ENCODE measurements at regions not wholly inside any gene's neighbourhood (a gene's known extent, or its start where the extent isn't known, plus 50 kb on each side); places are given as distances from the start of the nearest gene placed in this dataset.

GRCh38 chr13:20291675-20292074 is 59.6 kb upstream of the GJB6 start:
- 93% methylated on average over 5 of the region's 5 CpGs for WGBS
- H3K4me1 ChIP-seq (ENCODE audit: insufficient read depth, low read length): no peaks in the 10 kb centered on the region
- peaks cover 1% of the 10 kb centered on the region; the same call in 1 of the 2 replicates for H3K9me3 ChIP-seq (ENCODE audit: insufficient read depth, low read depth, low read length)
- H3K36me3 ChIP-seq (ENCODE audit: insufficient read depth, low read length): no peaks in the 10 kb centered on the region
- H3K4me3 ChIP-seq (ENCODE audit: low read length): no peak overlapping the region
- no peaks in the 10 kb centered on the region for H3K27me3 ChIP-seq (ENCODE audit: insufficient read depth, low read length)
- H3K27ac ChIP-seq (ENCODE audit: low read depth, low read length): no peak overlapping the region
- H3K9ac ChIP-seq (ENCODE audit: low read depth, low read length): no peak overlapping the region

- Histone ChIP-seq H3K27ac (ENCODE audit: low read depth, low read length) (no peak overlapping the region), H3K27me3 (ENCODE audit: insufficient read depth, low read length) (no peaks in the 10 kb centered on the region), H3K4me3 (ENCODE audit: low read length) (no peak overlapping the region), H3K36me3 (ENCODE audit: insufficient read depth, low read length) (no peaks in the 10 kb centered on the region), H3K4me1 (ENCODE audit: insufficient read depth, low read length) (no peaks in the 10 kb centered on the region), H3K9me3 (ENCODE audit: insufficient read depth, low read depth, low read length) (peaks cover 8% of the 10 kb centered on the region; the same call in 1 of the 2 replicates), H3K9ac (ENCODE audit: low read depth, low read length) (no peak overlapping the region)
- 86% methylated on average over 4 of the region's 7 CpGs for WGBS
These were observed 58.9 kb upstream of the GJB6 start for GRCh38 chr13:20291037-20291436.

GRCh38 chr13:20288561-20288960 is 56.4 kb upstream of the GJB6 start:
- Histone ChIP-seq H3K4me1 (ENCODE audit: insufficient read depth, low read length) (no peaks in the 10 kb centered on the region), H3K36me3 (ENCODE audit: insufficient read depth, low read length) (no peaks in the 10 kb centered on the region), H3K27ac (ENCODE audit: low read depth, low read length) (no peak overlapping the region), H3K4me3 (ENCODE audit: low read length) (no peak overlapping the region), H3K27me3 (ENCODE audit: insufficient read depth, low read length) (no peaks in the 10 kb centered on the region), H3K9me3 (ENCODE audit: insufficient read depth, low read depth, low read length) (peaks cover 32% of the 10 kb centered on the region), H3K9ac (ENCODE audit: low read depth, low read length) (no peak overlapping the region)
- 68% methylated on average over 1 of the region's 1 CpG for WGBS

GRCh38 chr13:20287976-20288375 is 55.9 kb upstream of the GJB6 start:
- no peaks in the 10 kb centered on the region for H3K27me3 ChIP-seq (ENCODE audit: insufficient read depth, low read length)
- 82% methylated on average over 1 of the region's 1 CpG for WGBS

GRCh38 chr13:20285530-20285929 is 53.4 kb upstream of the GJB6 start:
- Histone ChIP-seq H3K27ac (ENCODE audit: low read depth, low read length) (no peak overlapping the region), H3K4me3 (ENCODE audit: low read length) (no peak overlapping the region), H3K27me3 (ENCODE audit: insufficient read depth, low read length) (no peaks in the 10 kb centered on the region), H3K4me1 (ENCODE audit: insufficient read depth, low read length) (no peaks in the 10 kb centered on the region), H3K9me3 (ENCODE audit: insufficient read depth, low read depth, low read length) (peaks cover 46% of the 10 kb centered on the region), H3K36me3 (ENCODE audit: insufficient read depth, low read length) (no peaks in the 10 kb centered on the region), H3K9ac (ENCODE audit: low read depth, low read length) (no peak overlapping the region)
- 84% methylated on average over 2 of the region's 2 CpGs for WGBS

More at GRCh38 chr13:20287976-20288375, 55.9 kb upstream of the GJB6 start:
- Histone ChIP-seq H3K4me1 (ENCODE audit: insufficient read depth, low read length) (no peaks in the 10 kb centered on the region), H3K27ac (ENCODE audit: low read depth, low read length) (no peak overlapping the region), H3K9me3 (ENCODE audit: insufficient read depth, low read depth, low read length) (peaks cover 38% of the 10 kb centered on the region), H3K9ac (ENCODE audit: low read depth, low read length) (no peak overlapping the region), H3K36me3 (ENCODE audit: insufficient read depth, low read length) (no peaks in the 10 kb centered on the region), H3K4me3 (ENCODE audit: low read length) (no peak overlapping the region)

Data from HUES64 (cell line).